ENCODE measurements at regions not wholly inside any gene's neighbourhood (a gene's known extent, or its start where the extent isn't known, plus 50 kb on each side); places are given as distances from the start of the nearest gene placed in this dataset.

DNA sequence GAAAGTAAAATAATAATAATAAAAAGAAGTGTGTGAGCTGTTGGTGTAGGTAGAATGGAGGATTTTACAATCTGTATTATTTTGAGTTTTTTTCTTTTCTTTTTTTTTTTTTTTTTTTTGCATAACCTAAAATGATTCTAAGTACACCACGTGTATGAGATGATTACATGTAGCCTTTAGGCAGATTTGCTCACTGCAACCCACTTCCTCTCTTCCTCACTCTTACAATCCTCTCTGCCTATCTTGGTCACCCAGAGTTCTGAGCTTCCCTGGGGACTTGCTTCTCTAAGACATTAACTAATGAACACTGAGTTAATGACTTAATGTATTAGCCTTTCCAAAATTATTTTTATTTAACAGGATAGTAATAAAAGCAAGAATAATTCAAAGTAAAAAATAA lies 1169.6 kb downstream of the EFNB2 start:
- CTCF ChIA-PET, result interaction anchor here (0.5 kb wide), 1 partner anchor 28 kb away, joined by 4 read pairs; no protein-coding TSS in a partner anchor

DNA sequence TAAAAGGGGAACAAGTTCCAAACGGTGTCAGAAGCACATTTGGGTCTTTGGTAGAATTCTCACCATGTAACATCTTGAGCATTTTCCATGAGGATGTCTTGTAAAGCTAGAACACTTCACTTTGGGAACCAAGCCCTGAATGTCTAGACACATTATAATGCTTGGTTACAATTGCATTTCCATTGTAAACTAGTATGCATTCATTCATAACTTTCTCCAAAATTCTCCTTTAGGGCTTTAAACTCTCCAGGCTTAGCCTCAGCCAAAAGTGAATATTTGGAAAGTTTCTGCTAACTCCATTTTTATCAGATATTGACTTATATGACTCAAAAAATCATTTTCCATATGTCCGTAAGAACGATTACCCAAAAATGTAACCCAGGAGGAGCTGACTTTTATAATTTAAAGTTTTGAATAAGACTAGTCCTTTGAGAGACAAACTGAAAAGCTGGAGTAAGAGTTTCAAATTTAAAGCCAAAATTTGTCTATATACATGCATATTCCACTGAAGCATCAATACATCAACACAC lies 1170.4 kb downstream of the EFNB2 start:
- ChIA-PET CTCF (no interaction called here), POLR2A (no interaction called here)
- Histone ChIP-seq H3K4me1 (ENCODE audit: control insufficient read depth, insufficient read depth, low read length) (no peaks in the 10 kb centered on the region), H3K27ac (ENCODE audit: extremely low read depth, low read depth, low read length) (no peak overlapping the region), H3K9me3 (ENCODE audit: control insufficient read depth, insufficient read depth, low read depth, low read length) (no peaks in the 10 kb centered on the region), H3K36me3 (ENCODE audit: control insufficient read depth in 2 of 2, insufficient read depth in 1 of 2, low read length in 2 of 2) (no peaks in the 10 kb centered on the region), H3K4me3 (ENCODE audit: low read depth, low read length) (no peak overlapping the region)
- TF ChIP-seq, protein P1, sequence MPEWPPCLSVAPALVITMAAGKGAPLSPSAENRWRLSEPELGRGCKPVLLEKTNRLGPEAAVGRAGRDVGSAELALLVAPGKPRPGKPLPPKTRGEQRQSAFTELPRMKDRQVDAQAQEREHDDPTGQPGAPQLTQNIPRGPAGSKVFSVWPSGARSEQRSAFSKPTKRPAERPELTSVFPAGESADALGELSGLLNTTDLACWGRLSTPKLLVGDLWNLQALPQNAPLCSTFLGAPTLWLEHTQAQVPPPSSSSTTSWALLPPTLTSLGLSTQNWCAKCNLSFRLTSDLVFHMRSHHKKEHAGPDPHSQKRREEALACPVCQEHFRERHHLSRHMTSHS (tag by site-specific recombination; IDR thresholded peaks at IDR 0.05), result no peak
- no peak for TF ChIP-seq ZNF24 (tag by site-specific recombination; IDR thresholded peaks at IDR 0.05)
- TF ChIP-seq, protein P2, sequence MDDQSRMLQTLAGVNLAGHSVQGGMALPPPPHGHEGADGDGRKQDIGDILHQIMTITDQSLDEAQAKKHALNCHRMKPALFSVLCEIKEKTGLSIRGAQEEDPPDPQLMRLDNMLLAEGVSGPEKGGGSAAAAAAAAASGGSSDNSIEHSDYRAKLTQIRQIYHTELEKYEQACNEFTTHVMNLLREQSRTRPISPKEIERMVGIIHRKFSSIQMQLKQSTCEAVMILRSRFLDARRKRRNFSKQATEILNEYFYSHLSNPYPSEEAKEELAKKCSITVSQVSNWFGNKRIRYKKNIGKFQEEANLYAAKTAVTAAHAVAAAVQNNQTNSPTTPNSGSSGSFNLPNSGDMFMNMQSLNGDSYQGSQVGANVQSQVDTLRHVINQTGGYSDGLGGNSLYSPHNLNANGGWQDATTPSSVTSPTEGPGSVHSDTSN (CRISPR knock-in tag; IDR thresholded peaks at IDR 0.05), result no peak
- TF ChIP-seq, protein P3, sequence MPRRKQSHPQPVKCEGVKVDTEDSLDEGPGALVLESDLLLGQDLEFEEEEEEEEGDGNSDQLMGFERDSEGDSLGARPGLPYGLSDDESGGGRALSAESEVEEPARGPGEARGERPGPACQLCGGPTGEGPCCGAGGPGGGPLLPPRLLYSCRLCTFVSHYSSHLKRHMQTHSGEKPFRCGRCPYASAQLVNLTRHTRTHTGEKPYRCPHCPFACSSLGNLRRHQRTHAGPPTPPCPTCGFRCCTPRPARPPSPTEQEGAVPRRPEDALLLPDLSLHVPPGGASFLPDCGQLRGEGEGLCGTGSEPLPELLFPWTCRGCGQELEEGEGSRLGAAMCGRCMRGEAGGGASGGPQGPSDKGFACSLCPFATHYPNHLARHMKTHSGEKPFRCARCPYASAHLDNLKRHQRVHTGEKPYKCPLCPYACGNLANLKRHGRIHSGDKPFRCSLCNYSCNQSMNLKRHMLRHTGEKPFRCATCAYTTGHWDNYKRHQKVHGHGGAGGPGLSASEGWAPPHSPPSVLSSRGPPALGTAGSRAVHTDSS (tag by site-specific recombination; IDR thresholded peaks at IDR 0.05), result no peak
- no peak for TF ChIP-seq ZNF391 (tag by site-specific recombination; IDR thresholded peaks at IDR 0.05; ENCODE audit: borderline replicate concordance, low read depth)
- no peak for TF ChIP-seq ZNF624 (tag by site-specific recombination; IDR thresholded peaks at IDR 0.05)
- TF ChIP-seq ZNF350 (tag by site-specific recombination; IDR thresholded peaks at IDR 0.05), result no peak
- TF ChIP-seq ZBTB48 (tag by site-specific recombination; IDR thresholded peaks at IDR 0.05), result no peak
- TF ChIP-seq, protein P4, sequence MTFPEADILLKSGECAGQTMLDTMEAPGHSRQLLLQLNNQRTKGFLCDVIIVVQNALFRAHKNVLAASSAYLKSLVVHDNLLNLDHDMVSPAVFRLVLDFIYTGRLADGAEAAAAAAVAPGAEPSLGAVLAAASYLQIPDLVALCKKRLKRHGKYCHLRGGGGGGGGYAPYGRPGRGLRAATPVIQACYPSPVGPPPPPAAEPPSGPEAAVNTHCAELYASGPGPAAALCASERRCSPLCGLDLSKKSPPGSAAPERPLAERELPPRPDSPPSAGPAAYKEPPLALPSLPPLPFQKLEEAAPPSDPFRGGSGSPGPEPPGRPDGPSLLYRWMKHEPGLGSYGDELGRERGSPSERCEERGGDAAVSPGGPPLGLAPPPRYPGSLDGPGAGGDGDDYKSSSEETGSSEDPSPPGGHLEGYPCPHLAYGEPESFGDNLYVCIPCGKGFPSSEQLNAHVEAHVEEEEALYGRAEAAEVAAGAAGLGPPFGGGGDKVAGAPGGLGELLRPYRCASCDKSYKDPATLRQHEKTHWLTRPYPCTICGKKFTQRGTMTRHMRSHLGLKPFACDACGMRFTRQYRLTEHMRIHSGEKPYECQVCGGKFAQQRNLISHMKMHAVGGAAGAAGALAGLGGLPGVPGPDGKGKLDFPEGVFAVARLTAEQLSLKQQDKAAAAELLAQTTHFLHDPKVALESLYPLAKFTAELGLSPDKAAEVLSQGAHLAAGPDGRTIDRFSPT (tag by site-specific recombination; IDR thresholded peaks at IDR 0.05), result no peak
- TF ChIP-seq ZNF214 (tag by site-specific recombination; IDR thresholded peaks at IDR 0.05; ENCODE audit: borderline replicate concordance), result no peak
- TF ChIP-seq HOXD13 (CRISPR knock-in tag; IDR thresholded peaks at IDR 0.05; ENCODE audit: borderline replicate concordance), result no peak
- TF ChIP-seq YY2 (tag by site-specific recombination; IDR thresholded peaks at IDR 0.05), result no peak
- TF ChIP-seq IKZF3 (tag by site-specific recombination; IDR thresholded peaks at IDR 0.05), result no peak
- TF ChIP-seq ZNF623 (tag by site-specific recombination; IDR thresholded peaks at IDR 0.05), result no peak
- TF ChIP-seq ZNF629 (tag by site-specific recombination; IDR thresholded peaks at IDR 0.05), result no peak

More for the DNA sequence above, 1169.6 kb downstream of the EFNB2 start:
- Histone ChIP-seq H3K27ac (ENCODE audit: extremely low read depth, low read depth, low read length) (no peak overlapping the region), H3K9me3 (ENCODE audit: control insufficient read depth, insufficient read depth, low read depth, low read length) (no peaks in the 10 kb centered on the region), H3K36me3 (ENCODE audit: control insufficient read depth in 2 of 2, insufficient read depth in 1 of 2, low read length in 2 of 2) (no peaks in the 10 kb centered on the region), H3K4me1 (ENCODE audit: control insufficient read depth, insufficient read depth, low read length) (no peaks in the 10 kb centered on the region), H3K4me3 (ENCODE audit: low read depth, low read length) (no peak overlapping the region)
- TF ChIP-seq ZNF140 (tag by site-specific recombination; IDR thresholded peaks at IDR 0.05) (no peak), ZNF133 (tag by site-specific recombination; IDR thresholded peaks at IDR 0.05) (no peak), GLIS1 (tag by site-specific recombination; IDR thresholded peaks at IDR 0.05) (no peak), ZNF114 (tag by site-specific recombination; IDR thresholded peaks at IDR 0.05) (no peak), ZNF394 (tag by site-specific recombination; IDR thresholded peaks at IDR 0.05; ENCODE audit: borderline replicate concordance) (no peak), TCF7L2 (IDR thresholded peaks at IDR 0.05; ENCODE audit: borderline replicate concordance, low read depth, low read length) (no peak), HOXD13 (CRISPR knock-in tag; IDR thresholded peaks at IDR 0.05; ENCODE audit: borderline replicate concordance) (no peak), ZNF549 (tag by site-specific recombination; IDR thresholded peaks at IDR 0.05) (no peak), ZNF785 (tag by site-specific recombination; IDR thresholded peaks at IDR 0.05) (no peak), ZEB2 (tag by site-specific recombination; IDR thresholded peaks at IDR 0.05) (no peak), ZNF354C (tag by site-specific recombination; IDR thresholded peaks at IDR 0.05; ENCODE audit: borderline replicate concordance, low read depth) (no peak), ZNF514 (tag by site-specific recombination; IDR thresholded peaks at IDR 0.05) (no peak), KLF9 (tag by site-specific recombination; IDR thresholded peaks at IDR 0.05; ENCODE audit: low read depth) (no peak)
- TF ChIP-seq, protein P5, sequence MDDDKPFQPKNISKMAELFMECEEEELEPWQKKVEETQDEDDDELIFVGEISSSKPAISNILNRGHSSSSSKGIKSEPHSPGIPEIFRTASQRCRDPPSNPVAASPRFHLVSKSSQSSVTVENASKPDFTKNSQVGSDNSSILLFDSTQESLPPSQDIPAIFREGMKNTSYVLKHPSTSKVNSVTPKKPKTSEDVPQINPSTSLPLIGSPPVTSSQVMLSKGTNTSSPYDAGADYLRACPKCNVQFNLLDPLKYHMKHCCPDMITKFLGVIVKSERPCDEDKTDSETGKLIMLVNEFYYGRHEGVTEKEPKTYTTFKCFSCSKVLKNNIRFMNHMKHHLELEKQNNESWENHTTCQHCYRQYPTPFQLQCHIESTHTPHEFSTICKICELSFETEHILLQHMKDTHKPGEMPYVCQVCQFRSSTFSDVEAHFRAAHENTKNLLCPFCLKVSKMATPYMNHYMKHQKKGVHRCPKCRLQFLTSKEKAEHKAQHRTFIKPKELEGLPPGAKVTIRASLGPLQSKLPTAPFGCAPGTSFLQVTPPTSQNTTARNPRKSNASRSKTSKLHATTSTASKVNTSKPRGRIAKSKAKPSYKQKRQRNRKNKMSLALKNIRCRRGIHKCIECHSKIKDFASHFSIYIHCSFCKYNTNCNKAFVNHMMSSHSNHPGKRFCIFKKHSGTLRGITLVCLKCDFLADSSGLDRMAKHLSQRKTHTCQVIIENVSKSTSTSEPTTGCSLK (tag by site-specific recombination; IDR thresholded peaks at IDR 0.05), result no peak
- TF ChIP-seq, protein P6, sequence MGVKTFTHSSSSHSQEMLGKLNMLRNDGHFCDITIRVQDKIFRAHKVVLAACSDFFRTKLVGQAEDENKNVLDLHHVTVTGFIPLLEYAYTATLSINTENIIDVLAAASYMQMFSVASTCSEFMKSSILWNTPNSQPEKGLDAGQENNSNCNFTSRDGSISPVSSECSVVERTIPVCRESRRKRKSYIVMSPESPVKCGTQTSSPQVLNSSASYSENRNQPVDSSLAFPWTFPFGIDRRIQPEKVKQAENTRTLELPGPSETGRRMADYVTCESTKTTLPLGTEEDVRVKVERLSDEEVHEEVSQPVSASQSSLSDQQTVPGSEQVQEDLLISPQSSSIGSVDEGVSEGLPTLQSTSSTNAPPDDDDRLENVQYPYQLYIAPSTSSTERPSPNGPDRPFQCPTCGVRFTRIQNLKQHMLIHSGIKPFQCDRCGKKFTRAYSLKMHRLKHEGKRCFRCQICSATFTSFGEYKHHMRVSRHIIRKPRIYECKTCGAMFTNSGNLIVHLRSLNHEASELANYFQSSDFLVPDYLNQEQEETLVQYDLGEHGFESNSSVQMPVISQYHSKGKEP (tag by site-specific recombination; IDR thresholded peaks at IDR 0.05), result no peak
- POLR2A ChIA-PET, result no interaction called here
